B cell (primary cell): ENCODE measurements at regions not wholly inside any gene's neighbourhood (a gene's known extent, or its start where the extent isn't known, plus 50 kb on each side); places are given as distances from the start of the nearest gene placed in this dataset.

Experiments
- ATAC-seq: fragments of 200-7000 bp; cut with Tn5 transposase; one replicate; pipeline ENCODE4 v1.10.0; 2021; ENCODE audit warnings: low read depth, mild to moderate bottlenecking, moderate number of reproducible peaks, moderate library complexity
- CTCF ChIA-PET: fragments of 350-600 bp; sonication (Branson Sonifier 250); formaldehyde crosslinking; loops from one replicate; lab custom pipeline; 2021; ENCODE audit warnings: antibody characterized with exemption, inconsistent platforms; lab: Charles Lee
- POLR2A ChIA-PET: fragments of 350-600 bp; sonication (Branson Sonifier 250); formaldehyde crosslinking; loops from one replicate; lab custom pipeline; 2021; ENCODE audit warnings: antibody characterized with exemption; lab: Charles Lee
- DNase-seq: peaks from one replicate; pipeline ENCODE4 v3.0.0; 2013
- H2AFZ ChIP-seq: 2 replicates; pipeline ENCODE4 v1.6.1; 2012; ENCODE audit warnings: mild to moderate bottlenecking, low read depth, low read length; ENCODE audit not compliant: insufficient read depth, poor library complexity, severe bottlenecking
- H3K27ac ChIP-seq, 2 donors: 1 replicate in 1 of 2; 2 replicates in 1 of 2; pipeline ENCODE4 v1.5.1; 2012 to 2013; ENCODE audit warnings: low read length in 2 of 2, mild to moderate bottlenecking in 2 of 2, moderate library complexity in 1 of 2
- H3K27me3 ChIP-seq, 4 experiments: fragments of 200-600 bp in 1 of 4; sonication (generic) in 1 of 4; replicated peaks in 1 of 4; 1 replicate in 2 of 4; 2 replicates in 2 of 4; pipeline versions ENCODE4 v1.6.1 to v1.7.0; 2013 to 2016; ENCODE audit warnings: low read length in 3 of 4, mild to moderate bottlenecking in 2 of 4, mixed read lengths in 1 of 4, moderate library complexity in 1 of 4; ENCODE audit not compliant: insufficient read depth in 4 of 4, control insufficient read depth in 3 of 4; ENCODE audit errors: control extremely low read depth in 1 of 4
- H3K36me3 ChIP-seq, 2 experiments: replicated peaks in 1 of 2; 1 replicate in 1 of 2; 2 replicates in 1 of 2; pipeline versions ENCODE4 v1.6.1 to v1.7.1; 2013; ENCODE audit warnings: low read length in 1 of 2; ENCODE audit not compliant: insufficient read depth in 2 of 2, control insufficient read depth in 1 of 2; ENCODE audit errors: control extremely low read depth in 1 of 2, extremely low read depth in 1 of 2
- H3K4me1 ChIP-seq, 2 donors: fragments of 200-600 bp in 1 of 2; sonication (generic) in 1 of 2; 1 replicate in 1 of 2; 2 replicates in 1 of 2; pipeline versions ENCODE4 v1.5.1 to v1.6.1; 2013 to 2017; ENCODE audit warnings: low read length in 2 of 2; ENCODE audit not compliant: control insufficient read depth in 2 of 2, insufficient read depth in 2 of 2
- H3K4me2 ChIP-seq: replicated peaks from 2 replicates; pipeline ENCODE3; 2012; ENCODE audit warnings: mild to moderate bottlenecking, low read depth, low read length; ENCODE audit not compliant: poor library complexity, severe bottlenecking
- H3K4me3 ChIP-seq, 5 experiments: fragments of 200-600 bp in 1 of 5; sonication (generic) in 1 of 5; 1 replicate in 3 of 5; 2 replicates in 2 of 5; pipeline versions ENCODE4 v1.5.1 to v1.7.0; 2011 to 2016; ENCODE audit warnings: low read length in 4 of 5, mild to moderate bottlenecking in 4 of 5, low read depth in 2 of 5, control low read depth in 1 of 5, moderate library complexity in 1 of 5; ENCODE audit not compliant: insufficient read depth in 1 of 5; ENCODE audit errors: control extremely low read depth in 1 of 5, extremely low read depth in 1 of 5
- H3K79me2 ChIP-seq: fragments of 200-600 bp; sonication (generic); one replicate; pipeline ENCODE4 v1.6.0; 2016; ENCODE audit warnings: low read length; ENCODE audit not compliant: control insufficient read depth, insufficient read depth
- H3K9ac ChIP-seq: fragments of 200-600 bp; sonication (generic); 2 replicates; pipeline ENCODE4 v1.6.1; 2017; ENCODE audit warnings: mild to moderate bottlenecking, low read length, moderate library complexity
- H3K9me3 ChIP-seq, 3 donors: one replicate each; pipeline versions ENCODE4 v1.6.1 to v1.7.1; 2013; ENCODE audit warnings: low read length in 2 of 3; ENCODE audit not compliant: control insufficient read depth in 2 of 3, insufficient read depth in 1 of 3; ENCODE audit errors: control extremely low read depth in 1 of 3
- H4K20me1 ChIP-seq: 2 replicates; pipeline ENCODE4 v1.6.0; 2012; ENCODE audit warnings: mild to moderate bottlenecking, low read length; ENCODE audit not compliant: insufficient read depth, control insufficient read depth, poor library complexity, severe bottlenecking
- H3K27ac Mint-ChIP-seq: one replicate; pipeline ENCODE4 v1.8.0; 2021; ENCODE audit warnings: mixed read lengths
- H3K27me3 Mint-ChIP-seq: one replicate; pipeline ENCODE4 v1.8.0; 2021; ENCODE audit warnings: mixed read lengths
- H3K4me1 Mint-ChIP-seq: one replicate; pipeline ENCODE4 v1.8.0; 2021; ENCODE audit warnings: mixed read lengths
- H3K4me3 Mint-ChIP-seq: one replicate; pipeline ENCODE4 v1.8.0; 2021; ENCODE audit warnings: mixed read lengths
- H3K9me3 Mint-ChIP-seq: one replicate; pipeline ENCODE4 v1.8.0; 2022; ENCODE audit warnings: mixed read lengths; ENCODE audit not compliant: insufficient read depth
- CTCF ChIP-seq: fragments of 200-600 bp; IDR thresholded peaks from one replicate; pipeline ENCODE4 v1.8.0; 2022; ENCODE audit warnings: antibody characterized with exemption, mild to moderate bottlenecking
- EZH2 ChIP-seq: IDR thresholded peaks from 2 replicates; pipeline ENCODE4 v1.6.1; 2012; ENCODE audit warnings: borderline replicate concordance, low read depth, mild to moderate bottlenecking, moderate library complexity, low read length; ENCODE audit not compliant: insufficient read depth, poor library complexity, severe bottlenecking
- WGBS: methylation state at CpG from one replicate; pipeline ENCODE4 v1.1.5; 2013; ENCODE audit warnings: missing lambda C conversion rate; ENCODE audit not compliant: insufficient coverage; 5-methylcytosine and 5-hydroxymethylcytosine counted together
- intact Hi-C: fragments of 100-400 bp; cut with micrococcal nuclease; formaldehyde crosslinking; loops from one replicate; pipeline ENCODE4 v1.10.0; 2022

GRCh38 chr12:115383668-115384067, 699.7 kb upstream of the TBX3 start:
- TF ChIP-seq CTCF (no peak), EZH2 (no peak)
- Histone ChIP-seq H3K4me3 (no peak overlapping the region), H3K9me3 (peaks cover 0 to 8% (median 0%) of the 10 kb centered on the region in 3 donors), H3K27ac (no peak overlapping the region), H3K36me3 (no peaks in the 10 kb centered on the region), H3K4me2 (no peak overlapping the region), H4K20me1 (no peaks in the 10 kb centered on the region), H3K27me3 (no peaks in the 10 kb centered on the region), H3K4me1 (no peaks in the 10 kb centered on the region), H3K9ac (no peak overlapping the region), H3K79me2 (no peaks in the 10 kb centered on the region), H2AFZ (no peak overlapping the region)
- Mint-ChIP-seq H3K4me3 (no peak overlapping the region), H3K27me3 (peaks cover 3% of the 10 kb centered on the region), H3K9me3 (no peaks in the 10 kb centered on the region), H3K4me1 (no peaks in the 10 kb centered on the region), H3K27ac (no peak overlapping the region)
- POLR2A ChIA-PET = no interaction called here
- intact Hi-C loops = no loop called here
- 95% methylated on average over 7 of the region's 7 CpGs for WGBS
- no peak for ATAC-seq
- CTCF ChIA-PET = no interaction called here
- DNase-seq = no peak

- ATAC-seq (no peak), DNase-seq (no peak)
- Histone ChIP-seq H3K4me2 (no peak overlapping the region), H4K20me1 (no peaks in the 10 kb centered on the region), H3K4me3 (no peak overlapping the region), H2AFZ (no peak overlapping the region), H3K9me3 (peaks cover 0 to 8% (median 0%) of the 10 kb centered on the region in 3 donors), H3K27me3 (no peaks in the 10 kb centered on the region), H3K9ac (no peak overlapping the region), H3K27ac (no peak overlapping the region), H3K79me2 (no peaks in the 10 kb centered on the region), H3K4me1 (no peaks in the 10 kb centered on the region), H3K36me3 (no peaks in the 10 kb centered on the region)
- Mint-ChIP-seq H3K27me3 (peaks cover 3% of the 10 kb centered on the region), H3K27ac (no peak overlapping the region), H3K4me3 (no peak overlapping the region), H3K9me3 (no peaks in the 10 kb centered on the region), H3K4me1 (no peaks in the 10 kb centered on the region)
- POLR2A ChIA-PET = no interaction called here
- CTCF ChIA-PET = no interaction called here
- 100% methylated on average over 3 of the region's 5 CpGs for WGBS
- no peak for TF ChIP-seq EZH2
- TF ChIP-seq CTCF = no peak
- intact Hi-C loops = no loop called here
Measured at GRCh38 chr12:115382681-115383080, 698.7 kb upstream of the TBX3 start.
